ENCODE measurements at regions not wholly inside any gene's neighbourhood (a gene's known extent, or its start where the extent isn't known, plus 50 kb on each side); places are given as distances from the start of the nearest gene placed in this dataset.

- DNase-seq (ENCODE audit: low read depth in 2 of 2), result no peak
These were observed 177.1 kb downstream of the MRPL14 start for GRCh38 chr6:43950051-43950605.

- DNase-seq (ENCODE audit: low read depth in 2 of 2), result no peak
These were observed 177.7 kb downstream of the MRPL14 start for GRCh38 chr6:43949551-43949991.

- DNase-seq (ENCODE audit: low read depth in 2 of 2), result no peak
These were observed 178.4 kb downstream of the MRPL14 start for GRCh38 chr6:43948527-43949485.

GRCh38 chr6:43947860-43948259 lies 177.8 kb downstream of the VEGFA start:
- no peak for DNase-seq (ENCODE audit: low read depth in 2 of 2)

GRCh38 chr6:43946641-43947363 lies 176.8 kb downstream of the VEGFA start:
- DNase-seq (ENCODE audit: low read depth in 2 of 2), result no peak

GRCh38 chr6:43945768-43946080 lies 175.7 kb downstream of the VEGFA start:
- no peak for DNase-seq (ENCODE audit: low read depth in 2 of 2)

- DNase-seq (ENCODE audit: low read depth in 2 of 2), result no peak
These were observed 175.1 kb downstream of the VEGFA start for GRCh38 chr6:43944908-43945767.

GRCh38 chr6:43943781-43944250 lies 173.8 kb downstream of the VEGFA start:
- no peak for DNase-seq (ENCODE audit: low read depth in 2 of 2)

- no peak for DNase-seq (ENCODE audit: low read depth in 2 of 2)
These were observed 173.2 kb downstream of the VEGFA start for GRCh38 chr6:43943099-43943766.

- no peak for DNase-seq (ENCODE audit: low read depth in 2 of 2)
These were observed 172.6 kb downstream of the VEGFA start for GRCh38 chr6:43942616-43943015.

GRCh38 chr6:43942011-43942442 lies 172.0 kb downstream of the VEGFA start:
- DNase-seq (ENCODE audit: low read depth in 2 of 2), result no peak

- DNase-seq (ENCODE audit: low read depth in 2 of 2), result no peak
These were observed 171.2 kb downstream of the VEGFA start for GRCh38 chr6:43941174-43941573.

GRCh38 chr6:43940393-43941087 lies 170.5 kb downstream of the VEGFA start:
- no peak for DNase-seq (ENCODE audit: low read depth in 2 of 2)

GRCh38 chr6:43940071-43940392 lies 170.0 kb downstream of the VEGFA start:
- no peak for DNase-seq (ENCODE audit: low read depth in 2 of 2)

GRCh38 chr6:43939281-43940070 lies 169.5 kb downstream of the VEGFA start:
- DNase-seq (ENCODE audit: low read depth in 2 of 2), result no peak

- no peak for DNase-seq (ENCODE audit: low read depth in 2 of 2)
These were observed 168.4 kb downstream of the VEGFA start for GRCh38 chr6:43938178-43939105.

- no peak for DNase-seq (ENCODE audit: low read depth in 2 of 2)
These were observed 167.5 kb downstream of the VEGFA start for GRCh38 chr6:43937236-43938177.
